GM19238 (cell line): ENCODE measurements at regions not wholly inside any gene's neighbourhood (a gene's known extent, or its start where the extent isn't known, plus 50 kb on each side); places are given as distances from the start of the nearest gene placed in this dataset.
"Not testable (repeated sequence)": the region's sequence is repeated elsewhere in the genome, so short reads cannot be mapped to it uniquely, and the experiment has no call there.

Source experiments
- DNase-seq: peaks from one replicate; pipeline ENCODE4 v3.0.0; 2011; ENCODE audit warnings: low spot score; ENCODE audit not compliant: insufficient read length

- no peak for DNase-seq
These were observed 161.4 kb upstream of the FBXL7 start for GRCh38 chr5:15338546-15338945.

GRCh38 chr5:15334551-15335266, 165.3 kb upstream of the FBXL7 start:
- DNase-seq = no peak

- DNase-seq = no peak
These were observed 166.9 kb upstream of the FBXL7 start for GRCh38 chr5:15333091-15333490.

- no peak for DNase-seq
These were observed 173.0 kb upstream of the FBXL7 start for GRCh38 chr5:15326932-15327331.

GRCh38 chr5:15326471-15326870, 173.5 kb upstream of the FBXL7 start:
- DNase-seq = no peak

GRCh38 chr5:15322421-15322820, 177.6 kb upstream of the FBXL7 start:
- DNase-seq = no peak

GRCh38 chr5:15321776-15322175, 178.2 kb upstream of the FBXL7 start:
- DNase-seq = no peak

- DNase-seq = no peak
These were observed 179.1 kb upstream of the FBXL7 start for GRCh38 chr5:15320871-15321270.

GRCh38 chr5:15304914-15305834, 194.8 kb upstream of the FBXL7 start:
- DNase-seq = no peak

- DNase-seq = no peak
These were observed 195.8 kb upstream of the FBXL7 start for GRCh38 chr5:15304066-15304731.

- no peak for DNase-seq
These were observed 199.8 kb upstream of the FBXL7 start for GRCh38 chr5:15300141-15300540.

- DNase-seq = no peak
These were observed 209.0 kb upstream of the FBXL7 start for GRCh38 chr5:15290953-15291352.

- DNase-seq = no peak
These were observed 213.3 kb upstream of the FBXL7 start for GRCh38 chr5:15286650-15287049.

- no peak for DNase-seq
These were observed 213.9 kb upstream of the FBXL7 start for GRCh38 chr5:15285901-15286583.

- no peak for DNase-seq
These were observed 215.3 kb upstream of the FBXL7 start for GRCh38 chr5:15284706-15285105.

GRCh38 chr5:15283076-15283475, 216.9 kb upstream of the FBXL7 start:
- no peak for DNase-seq

- DNase-seq = no peak
These were observed 217.4 kb upstream of the FBXL7 start for GRCh38 chr5:15282611-15283010.

GRCh38 chr5:15271596-15271995, 228.4 kb upstream of the FBXL7 start:
- not testable (repeated sequence) for DNase-seq

GRCh38 chr5:15267966-15268365, 232.0 kb upstream of the FBXL7 start:
- no peak for DNase-seq

GRCh38 chr5:15266841-15267240, 233.1 kb upstream of the FBXL7 start:
- no peak for DNase-seq

- DNase-seq = no peak
These were observed 233.8 kb upstream of the FBXL7 start for GRCh38 chr5:15266229-15266628.
